SK-N-MC (cell line): ENCODE measurements at regions not wholly inside any gene's neighbourhood (a gene's known extent, or its start where the extent isn't known, plus 50 kb on each side); places are given as distances from the start of the nearest gene placed in this dataset.

Experiments used
- EZH2 ChIP-seq: fragments of 200-600 bp; sonication (generic); IDR thresholded peaks from one replicate; pipeline ENCODE4 v1.6.1; 2017; ENCODE audit warnings: antibody characterized with exemption
- FOXP2 ChIP-seq: optimal IDR thresholded peaks from 2 replicates; pipeline ENCODE3; 2011; ENCODE audit warnings: mild to moderate bottlenecking, moderate library complexity; ENCODE audit not compliant: insufficient read depth; ENCODE audit errors: extremely low read length, control extremely low read depth
- POLR2AphosphoS5 ChIP-seq: IDR thresholded peaks from 2 replicates; pipeline ENCODE4 v1.6.1; 2012; ENCODE audit warnings: mild to moderate bottlenecking, low read depth, low read length, borderline replicate concordance

DNA sequence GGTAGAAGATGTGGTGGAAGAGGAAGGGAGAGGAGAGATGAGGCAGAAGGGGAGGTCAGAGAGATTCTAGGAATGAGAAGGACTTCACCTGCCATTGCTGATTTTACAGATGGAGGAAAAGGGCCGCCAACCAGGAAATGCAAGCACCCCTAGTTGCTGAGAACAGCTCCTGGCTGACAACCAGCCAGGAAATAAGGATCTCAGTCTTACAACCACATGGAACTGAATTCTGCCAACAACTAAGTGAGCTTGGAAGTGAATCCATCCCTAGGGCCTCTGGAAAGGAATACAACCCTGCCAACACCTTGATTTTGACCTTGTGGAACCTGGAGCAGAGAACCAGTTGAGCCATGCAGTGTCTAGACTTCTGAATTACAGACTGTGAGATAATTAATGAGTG is 86.6 kb downstream of the EDEM1 start:
- TF ChIP-seq POLR2AphosphoS5, result no peak
- TF ChIP-seq EZH2, result no peak
- no peak for TF ChIP-seq FOXP2
